Mesenchymal stem cell (in vitro differentiated cells and primary cell): ENCODE measurements at regions not wholly inside any gene's neighbourhood (a gene's known extent, or its start where the extent isn't known, plus 50 kb on each side); places are given as distances from the start of the nearest gene placed in this dataset.
A peak's percentile ranks its signal among the peaks of the same experiment; 100 is the strongest.
"Not testable (repeated sequence)": the region's sequence is repeated elsewhere in the genome, so short reads cannot be mapped to it uniquely, and the experiment has no call there.

Source experiments
- DNase-seq: peaks from one replicate; pipeline ENCODE4 v3.0.0-alpha.2; 2013
- H2AFZ ChIP-seq: one replicate; pipeline ENCODE4 v1.6.1; 2013; ENCODE audit warnings: low read depth, mild to moderate bottlenecking, control low read depth, inconsistent platforms, low read length, moderate library complexity
- H2AK5ac ChIP-seq: 2 replicates; pipeline ENCODE4 v1.6.1; 2013; ENCODE audit warnings: low read length, moderate library complexity, mild to moderate bottlenecking, inconsistent platforms; ENCODE audit not compliant: severe bottlenecking
- H2BK120ac ChIP-seq: one replicate; pipeline ENCODE4 v1.6.1; 2013; ENCODE audit warnings: low read depth, mild to moderate bottlenecking, inconsistent platforms, low read length, moderate library complexity
- H2BK12ac ChIP-seq, 2 experiments: one replicate each; pipeline ENCODE4 v1.6.1; 2013; ENCODE audit warnings: inconsistent platforms in 2 of 2, low read length in 2 of 2, mild to moderate bottlenecking in 2 of 2, moderate library complexity in 2 of 2, control low read depth in 1 of 2
- H2BK15ac ChIP-seq: one replicate; pipeline ENCODE4 v1.6.1; 2013; ENCODE audit warnings: mild to moderate bottlenecking, low read depth, inconsistent platforms; ENCODE audit not compliant: poor library complexity, severe bottlenecking
- H2BK5ac ChIP-seq: 2 replicates; pipeline ENCODE4 v1.6.1; 2013; ENCODE audit warnings: low read depth, mild to moderate bottlenecking, low read length, control low read depth, inconsistent platforms; ENCODE audit not compliant: poor library complexity, severe bottlenecking
- H3K14ac ChIP-seq, 2 experiments: one replicate each; pipeline ENCODE4 v1.6.1; 2013; ENCODE audit warnings: inconsistent platforms in 2 of 2, low read length in 2 of 2, control low read depth in 1 of 2, mild to moderate bottlenecking in 1 of 2, moderate library complexity in 1 of 2
- H3K18ac ChIP-seq, 2 experiments: one replicate each; pipeline ENCODE4 v1.6.1; 2013; ENCODE audit warnings: inconsistent platforms in 2 of 2, low read length in 2 of 2, control low read depth in 1 of 2, low read depth in 1 of 2, mild to moderate bottlenecking in 1 of 2
- H3K23ac ChIP-seq, 2 experiments: one replicate each; pipeline ENCODE4 v1.6.1; 2013; ENCODE audit warnings: inconsistent platforms in 2 of 2, low read length in 2 of 2, mild to moderate bottlenecking in 2 of 2, moderate library complexity in 2 of 2, control low read depth in 1 of 2
- H3K27ac ChIP-seq: 2 replicates; pipeline ENCODE4 v1.5.1; 2013; ENCODE audit warnings: mild to moderate bottlenecking, moderate library complexity, low read length, control low read depth, inconsistent platforms; ENCODE audit not compliant: poor library complexity, severe bottlenecking
- H3K27me3 ChIP-seq, 2 experiments: 2 replicates each; pipeline versions ENCODE4 v1.6.1 to v1.7.0; 2013; ENCODE audit warnings: low read length in 2 of 2, mild to moderate bottlenecking in 2 of 2, moderate library complexity in 2 of 2, control low read depth in 1 of 2, inconsistent platforms in 1 of 2; ENCODE audit not compliant: control insufficient read depth in 1 of 2, insufficient read depth in 1 of 2
- H3K36me3 ChIP-seq, 2 experiments: 2 replicates each; pipeline versions ENCODE4 v1.6.1 to v1.7.0; 2013; ENCODE audit warnings: low read length in 2 of 2, control low read depth in 1 of 2, inconsistent platforms in 1 of 2, low read depth in 1 of 2, mild to moderate bottlenecking in 1 of 2; ENCODE audit not compliant: insufficient read depth in 2 of 2, control insufficient read depth in 1 of 2
- H3K4ac ChIP-seq, 2 experiments: one replicate each; pipeline ENCODE4 v1.6.1; 2013; ENCODE audit warnings: inconsistent platforms in 2 of 2, low read length in 2 of 2, mild to moderate bottlenecking in 2 of 2, moderate library complexity in 2 of 2, control low read depth in 1 of 2, low read depth in 1 of 2
- H3K4me1 ChIP-seq: 2 replicates; pipeline ENCODE4 v1.6.1; 2013; ENCODE audit warnings: low read depth, low read length, control low read depth; ENCODE audit not compliant: control insufficient read depth, insufficient read depth
- H3K4me2 ChIP-seq: 2 replicates; pipeline ENCODE4 v1.6.1; 2013; ENCODE audit warnings: low read length, mild to moderate bottlenecking, inconsistent platforms; ENCODE audit not compliant: poor library complexity, severe bottlenecking
- H3K4me3 ChIP-seq, 2 experiments: 2 replicates each; pipeline versions ENCODE4 v1.5.1 to v1.7.0; 2013; ENCODE audit warnings: low read length in 2 of 2, mild to moderate bottlenecking in 2 of 2, control low read depth in 1 of 2, low read depth in 1 of 2; ENCODE audit not compliant: insufficient read depth in 1 of 2
- H3K79me1 ChIP-seq: replicated peaks from 2 replicates; pipeline ENCODE4 v1.6.1; 2013; ENCODE audit warnings: mild to moderate bottlenecking, control low read depth, low read length, inconsistent platforms; ENCODE audit not compliant: poor library complexity, severe bottlenecking
- H3K9ac ChIP-seq: 2 replicates; pipeline ENCODE4 v1.7.0; 2013; ENCODE audit warnings: mild to moderate bottlenecking, low read length, moderate library complexity
- H3K9me3 ChIP-seq: 2 replicates; pipeline ENCODE4 v1.7.0; 2013; ENCODE audit warnings: mild to moderate bottlenecking, low read length; ENCODE audit not compliant: control insufficient read depth
- H4K8ac ChIP-seq: one replicate; pipeline ENCODE4 v1.6.1; 2013; ENCODE audit warnings: inconsistent platforms, mild to moderate bottlenecking, low read length, moderate library complexity
- H4K91ac ChIP-seq: one replicate; pipeline ENCODE4 v1.6.1; 2013; ENCODE audit warnings: mild to moderate bottlenecking, low read length, inconsistent platforms
- WGBS: methylation state at CpG from one replicate; pipeline ENCODE4 v1.1.7; 2013; ENCODE audit warnings: mixed read lengths; 5-methylcytosine and 5-hydroxymethylcytosine counted together

- not testable (repeated sequence) for H2BK12ac ChIP-seq, DNase-seq, H3K9me3 ChIP-seq, H4K91ac ChIP-seq, H3K79me1 ChIP-seq, H3K4me3 ChIP-seq, H3K4ac ChIP-seq, H2BK120ac ChIP-seq, H3K14ac ChIP-seq, H3K18ac ChIP-seq, H2BK15ac ChIP-seq, H2BK5ac ChIP-seq, H3K27me3 ChIP-seq, H3K9ac ChIP-seq, H2AK5ac ChIP-seq, H3K4me2 ChIP-seq, H4K8ac ChIP-seq, H3K23ac ChIP-seq, H3K4me1 ChIP-seq, H2AFZ ChIP-seq, H3K27ac ChIP-seq, H3K36me3 ChIP-seq
- WGBS: 89% methylated on average over 5 of the region's 5 CpGs
These were observed 227.9 kb upstream of the CWC22 start for GRCh38 chr2:180234991-180235390.

- Histone ChIP-seq H3K9me3 (no peaks in the 10 kb centered on the region), H3K27ac (no peak overlapping the region), H4K91ac (no peak overlapping the region), H3K79me1 (no peaks in the 10 kb centered on the region), H3K36me3 (no peaks in the 10 kb centered on the region), H3K4me2 (no peak overlapping the region), H3K14ac (no peak overlapping the region), H3K27me3 (no peaks in the 10 kb centered on the region), H3K4me1 (no peaks in the 10 kb centered on the region), H2AFZ (no peak overlapping the region), H2BK12ac (no peak overlapping the region), H3K4me3 (no peak overlapping the region), H3K18ac (no peak overlapping the region), H4K8ac (no peak overlapping the region), H2BK5ac (no peak overlapping the region), H2AK5ac (no peak overlapping the region), H2BK120ac (no peak overlapping the region), H3K4ac (no peak overlapping the region), H2BK15ac (no peak overlapping the region), H3K9ac (no peak overlapping the region), H3K23ac (no peak overlapping the region)
- WGBS: 18% methylated on average over 1 of the region's 1 CpG
- no peak for DNase-seq
These were observed 223.9 kb upstream of the CWC22 start for GRCh38 chr2:180231015-180231414.

- Histone ChIP-seq H2BK15ac (no peak overlapping the region), H3K79me1 (no peaks in the 10 kb centered on the region), H3K4me2 (no peak overlapping the region), H2BK12ac (no peak overlapping the region), H2BK120ac (no peak overlapping the region), H3K9me3 (peaks cover 10% of the 10 kb centered on the region), H3K27me3 (no peaks in the 10 kb centered on the region), H3K4me1 (no peaks in the 10 kb centered on the region), H3K9ac (no peak overlapping the region), H3K27ac (no peak overlapping the region), H3K14ac (no peak overlapping the region), H2BK5ac (no peak overlapping the region), H3K36me3 (no peaks in the 10 kb centered on the region), H4K8ac (no peak overlapping the region), H3K23ac (no peak overlapping the region), H2AK5ac (no peak overlapping the region), H2AFZ (no peak overlapping the region), H3K4me3 (no peak overlapping the region), H3K4ac (no peak overlapping the region), H3K18ac (no peak overlapping the region), H4K91ac (no peak overlapping the region)
- DNase-seq: no peak
- WGBS: 95% methylated on average over 2 of the region's 2 CpGs
These were observed 220.4 kb upstream of the CWC22 start for GRCh38 chr2:180227461-180227860.

GRCh38 chr2:180225118-180225517, 218.0 kb upstream of the CWC22 start:
- H2BK12ac ChIP-seq: peak overlapping the region in 1 of 2 experiments; percentile 10
- H3K18ac ChIP-seq: no peak overlapping the region
- no peak overlapping the region for H3K4me2 ChIP-seq
- no peak overlapping the region for H2BK120ac ChIP-seq
- no peak for DNase-seq
- no peak overlapping the region for H2AFZ ChIP-seq
- H3K36me3 ChIP-seq: no peaks in the 10 kb centered on the region
- H2BK15ac ChIP-seq: no peak overlapping the region
- no peak overlapping the region for H3K23ac ChIP-seq
- H3K79me1 ChIP-seq: no peaks in the 10 kb centered on the region
- no peaks in the 10 kb centered on the region for H3K4me1 ChIP-seq
- H3K27ac ChIP-seq: no peak overlapping the region
- no peak overlapping the region for H3K4ac ChIP-seq
- no peak overlapping the region for H4K91ac ChIP-seq
- H3K4me3 ChIP-seq: peak overlapping the region in 1 of 2 experiments; percentile 23
- H2BK5ac ChIP-seq: no peak overlapping the region
- peaks cover 10% of the 10 kb centered on the region for H3K9me3 ChIP-seq
- no peak overlapping the region for H4K8ac ChIP-seq
- H3K14ac ChIP-seq: no peak overlapping the region
- H3K27me3 ChIP-seq: no peaks in the 10 kb centered on the region
- H3K9ac ChIP-seq: no peak overlapping the region
- H2AK5ac ChIP-seq: no peak overlapping the region
